ENCODE measurements at regions not wholly inside any gene's neighbourhood (a gene's known extent, or its start where the extent isn't known, plus 50 kb on each side); places are given as distances from the start of the nearest gene placed in this dataset.
"Not testable (repeated sequence)": the region's sequence is repeated elsewhere in the genome, so short reads cannot be mapped to it uniquely, and the experiment has no call there.

GRCh38 chr6:12348530-12349511 is 58.7 kb downstream of the EDN1 start:
- FAIRE-seq, result no peak

- no peak for FAIRE-seq
Observed at GRCh38 chr6:12350644-12351170, 60.5 kb downstream of the EDN1 start.

DNA sequence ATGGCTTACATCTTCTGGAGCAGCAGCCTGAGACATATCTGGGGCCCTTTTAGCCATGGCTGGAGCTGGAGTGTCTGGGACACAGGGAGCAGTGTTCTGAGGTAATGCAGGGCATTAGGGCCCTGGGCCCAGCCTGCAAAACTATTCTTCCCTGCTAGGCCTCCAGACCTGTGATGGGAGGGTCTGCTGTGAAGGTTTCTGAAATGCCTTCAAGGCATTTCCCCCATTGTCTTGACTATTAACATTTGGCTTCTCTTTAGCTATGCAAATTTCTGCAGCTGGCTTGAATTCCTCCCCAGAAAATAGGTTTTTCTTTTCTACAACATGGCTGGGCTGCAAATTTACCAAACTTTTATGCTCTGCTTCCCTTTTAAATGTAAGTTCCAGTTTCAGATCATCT is 61.5 kb downstream of the EDN1 start:
- no peak for FAIRE-seq

DNA sequence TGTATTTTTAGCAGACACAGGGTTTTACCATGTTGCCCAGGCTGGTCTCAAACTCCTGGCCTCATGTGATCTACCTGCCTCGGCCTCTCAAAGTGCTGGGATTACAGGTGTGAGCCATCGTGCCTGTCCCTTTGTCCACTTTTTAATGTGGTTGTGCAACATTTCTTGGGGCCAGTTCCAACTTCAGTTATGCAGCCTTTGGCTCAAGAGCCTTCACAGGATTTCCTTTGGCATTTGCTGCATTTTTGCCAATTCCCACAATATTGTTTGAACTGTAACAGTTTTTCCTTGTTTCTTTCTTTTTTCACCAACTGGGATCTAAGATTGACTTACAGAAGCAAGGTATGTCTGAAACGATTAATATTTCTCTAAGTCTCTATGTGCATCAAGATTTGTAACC is 63.6 kb downstream of the EDN1 start:
- FAIRE-seq, result no peak

GRCh38 chr6:12354499-12354898 is 64.3 kb downstream of the EDN1 start:
- FAIRE-seq, result no peak

GRCh38 chr6:12355354-12355753 is 65.2 kb downstream of the EDN1 start:
- FAIRE-seq, result no peak

DNA sequence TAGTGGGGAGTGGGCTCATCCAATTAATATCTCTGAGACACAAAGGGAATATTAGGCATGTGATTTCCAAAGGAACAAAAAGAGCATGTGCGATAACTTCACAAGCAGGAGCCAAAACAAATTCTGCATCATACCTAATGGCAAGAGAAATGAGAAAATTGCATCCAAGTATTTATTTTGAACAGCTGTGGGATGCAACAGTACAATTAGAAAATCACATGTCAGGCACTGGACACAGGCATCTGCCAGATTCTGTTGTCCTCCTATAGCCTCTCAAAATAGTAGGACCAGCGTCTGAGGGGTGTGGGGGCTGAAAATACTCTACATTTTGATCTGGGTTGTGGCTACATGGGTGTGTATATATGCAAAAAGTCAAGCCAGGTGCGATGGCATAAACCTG is 66.3 kb downstream of the EDN1 start:
- no peak for FAIRE-seq

DNA sequence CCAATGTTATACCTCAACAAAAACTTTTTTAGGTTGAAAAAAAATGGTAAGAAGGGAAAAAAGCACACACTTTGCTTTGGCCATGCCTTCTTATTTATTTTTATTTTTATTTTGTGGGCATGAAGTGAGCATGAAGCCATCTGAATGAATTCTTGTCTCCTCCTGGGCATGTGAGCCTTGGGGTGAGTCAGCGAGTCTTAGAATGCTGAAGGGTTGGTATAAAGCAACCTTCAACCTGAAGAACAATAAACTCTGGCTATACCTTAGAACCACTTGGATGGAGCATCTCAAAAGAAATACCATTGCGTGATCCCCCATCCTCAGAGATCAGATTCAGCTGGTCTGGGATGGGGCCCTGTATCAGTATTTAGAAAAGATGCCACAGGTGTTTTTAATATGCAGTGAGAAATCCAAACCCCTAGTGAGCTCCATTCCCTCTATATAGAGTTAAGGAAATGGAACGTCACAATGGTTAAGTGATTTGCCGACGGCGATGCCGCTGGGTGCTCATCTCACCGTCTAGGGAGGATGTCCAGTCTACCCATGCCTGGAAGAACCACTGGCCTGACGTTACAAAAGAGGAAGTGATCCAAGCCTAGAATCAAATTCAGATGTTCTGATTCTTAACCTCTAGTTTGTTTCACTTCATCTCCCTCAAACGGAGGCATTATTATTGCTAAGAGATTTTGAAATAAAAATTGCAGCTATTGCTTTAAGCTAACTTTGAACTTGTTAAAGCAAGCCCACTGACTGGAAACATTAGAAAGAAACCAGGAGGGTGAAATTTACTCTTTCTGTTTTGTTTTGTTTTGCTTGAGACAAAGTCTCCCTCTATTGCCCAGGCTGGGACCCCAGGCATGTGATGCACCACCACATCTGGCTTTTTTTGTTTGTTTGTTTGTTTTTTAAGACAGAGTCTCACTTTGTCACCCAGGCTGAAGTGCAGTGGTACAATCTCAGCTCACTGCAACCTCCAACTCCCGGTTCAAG is 67.1 kb downstream of the EDN1 start:
- no peak for FAIRE-seq

DNA sequence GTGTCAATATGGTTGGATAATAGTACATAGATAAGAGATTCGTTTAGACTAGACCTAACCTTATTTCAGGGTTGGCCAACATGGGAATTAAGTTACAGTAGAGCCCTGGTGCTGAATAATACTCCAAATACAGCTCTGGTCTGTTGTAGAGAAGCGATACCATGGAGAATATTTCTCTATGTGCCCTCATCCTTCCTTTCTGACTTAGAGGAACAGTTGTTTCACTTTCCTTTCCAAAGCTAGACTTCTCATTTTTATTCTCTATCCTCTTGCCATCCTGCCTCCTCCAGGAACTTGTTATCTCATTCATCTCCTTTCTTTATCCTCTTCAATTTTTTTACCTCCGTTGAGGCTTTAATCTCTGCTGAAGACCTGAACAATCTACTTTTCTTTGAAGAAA is 68.9 kb downstream of the EDN1 start:
- FAIRE-seq, result no peak

DNA sequence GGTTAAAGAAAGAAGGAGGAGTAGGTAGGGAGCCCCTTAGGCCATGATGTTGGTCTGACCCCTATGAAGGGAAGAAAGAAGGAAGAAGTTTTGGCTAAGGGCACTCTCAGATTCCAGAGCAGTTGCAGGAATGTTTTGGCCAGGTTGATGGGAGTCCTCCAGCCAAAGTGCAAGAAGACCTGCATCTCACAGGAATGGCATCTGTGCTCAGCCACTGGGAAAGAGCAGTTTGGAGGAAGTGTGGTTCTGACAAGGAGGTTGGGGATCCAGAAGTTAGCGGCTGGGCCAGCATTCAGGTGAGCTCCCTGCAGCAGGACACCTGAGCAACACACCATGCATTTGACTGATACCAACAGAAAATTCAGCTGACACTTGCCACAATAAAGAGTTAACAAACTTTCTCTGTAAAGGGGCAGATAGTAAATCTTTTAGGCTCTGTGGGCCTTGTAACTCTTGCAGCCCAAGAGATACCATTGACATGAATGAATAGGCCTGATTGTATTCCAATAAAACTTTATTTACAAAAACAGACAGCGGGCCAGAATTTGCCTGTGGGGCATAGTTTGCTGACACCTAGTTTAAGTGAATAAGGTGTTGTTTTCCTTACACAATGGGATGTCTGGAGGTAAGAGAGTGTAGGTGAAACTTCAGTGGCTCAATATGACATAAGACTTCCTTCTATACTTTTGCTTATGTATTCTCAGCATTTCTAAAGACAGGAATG is 71.0 kb downstream of the EDN1 start:
- FAIRE-seq, result no peak

DNA sequence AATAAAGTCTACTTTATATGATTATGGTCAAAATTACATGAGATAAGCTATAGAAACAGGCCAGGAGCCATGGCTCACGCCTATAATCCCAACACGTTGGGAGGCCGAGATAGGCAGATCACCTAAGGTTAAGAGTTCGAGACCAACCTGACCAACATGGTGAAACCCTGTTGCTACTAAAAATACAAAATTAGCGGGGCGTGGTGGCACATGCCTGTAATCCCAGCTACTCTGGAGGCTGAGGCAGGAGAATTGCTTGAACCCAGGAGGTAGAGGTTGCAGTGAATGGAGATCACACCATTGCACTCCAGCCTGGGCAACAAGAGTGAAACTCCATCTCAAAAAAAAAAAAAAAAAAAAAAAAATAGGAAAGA is 73.1 kb downstream of the EDN1 start:
- FAIRE-seq, result not testable (repeated sequence)

- no peak for FAIRE-seq
Observed at GRCh38 chr6:12363651-12364381, 73.7 kb downstream of the EDN1 start.

- FAIRE-seq, result no peak
Observed at GRCh38 chr6:12364621-12365020, 74.5 kb downstream of the EDN1 start.

DNA sequence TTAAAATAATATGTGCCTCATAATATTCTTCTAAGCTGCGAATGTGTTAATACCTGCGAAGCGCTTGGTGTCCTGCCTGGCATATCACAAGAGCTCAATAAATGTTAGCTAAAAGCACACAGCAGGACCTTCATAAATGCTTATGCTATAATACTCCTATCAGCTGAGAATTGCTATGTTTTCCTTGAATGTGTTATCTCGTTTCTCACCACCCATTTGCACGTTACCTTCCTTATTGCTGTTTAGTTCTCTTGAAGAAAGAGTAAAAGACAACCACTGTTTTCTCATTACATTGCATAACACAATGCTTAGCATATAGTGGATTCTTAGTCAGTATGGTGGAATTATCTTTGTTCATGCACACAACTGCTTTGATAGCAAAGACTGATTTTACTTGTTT is 76.6 kb downstream of the EDN1 start:
- no peak for FAIRE-seq

- no peak for FAIRE-seq
Observed at GRCh38 chr6:12367412-12367811, 77.3 kb downstream of the EDN1 start.

GRCh38 chr6:12369355-12369754 is 79.2 kb downstream of the EDN1 start:
- FAIRE-seq, result no peak

GRCh38 chr6:12369781-12370262 is 79.7 kb downstream of the EDN1 start:
- FAIRE-seq, result no peak

GRCh38 chr6:12371151-12371550 is 81.0 kb downstream of the EDN1 start:
- no peak for FAIRE-seq

GRCh38 chr6:12371641-12372146 is 81.5 kb downstream of the EDN1 start:
- FAIRE-seq, result no peak

GRCh38 chr6:12379181-12379580 is 89.0 kb downstream of the EDN1 start:
- FAIRE-seq, result no peak

DNA sequence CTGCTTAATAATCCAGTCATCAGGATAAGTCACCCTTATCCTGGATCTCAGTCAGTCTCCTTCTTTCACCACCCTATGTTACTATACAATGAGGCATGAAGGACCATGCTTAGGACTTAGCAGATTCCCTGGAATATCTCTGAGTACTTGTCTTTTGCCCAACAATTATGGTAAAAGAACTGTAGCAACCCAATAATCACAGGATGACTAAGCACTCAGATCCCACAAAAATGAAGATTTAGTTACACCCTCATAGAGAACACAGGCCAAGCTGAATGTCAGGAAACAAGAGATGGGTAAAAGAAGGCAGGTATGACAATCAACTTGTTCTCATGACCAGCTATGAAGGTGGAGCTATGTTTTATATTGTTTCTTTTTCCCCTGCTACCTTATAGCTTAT is 91.4 kb downstream of the EDN1 start:
- no peak for FAIRE-seq
